ENCODE measurements at regions not wholly inside any gene's neighbourhood (a gene's known extent, or its start where the extent isn't known, plus 50 kb on each side); places are given as distances from the start of the nearest gene placed in this dataset.

DNA sequence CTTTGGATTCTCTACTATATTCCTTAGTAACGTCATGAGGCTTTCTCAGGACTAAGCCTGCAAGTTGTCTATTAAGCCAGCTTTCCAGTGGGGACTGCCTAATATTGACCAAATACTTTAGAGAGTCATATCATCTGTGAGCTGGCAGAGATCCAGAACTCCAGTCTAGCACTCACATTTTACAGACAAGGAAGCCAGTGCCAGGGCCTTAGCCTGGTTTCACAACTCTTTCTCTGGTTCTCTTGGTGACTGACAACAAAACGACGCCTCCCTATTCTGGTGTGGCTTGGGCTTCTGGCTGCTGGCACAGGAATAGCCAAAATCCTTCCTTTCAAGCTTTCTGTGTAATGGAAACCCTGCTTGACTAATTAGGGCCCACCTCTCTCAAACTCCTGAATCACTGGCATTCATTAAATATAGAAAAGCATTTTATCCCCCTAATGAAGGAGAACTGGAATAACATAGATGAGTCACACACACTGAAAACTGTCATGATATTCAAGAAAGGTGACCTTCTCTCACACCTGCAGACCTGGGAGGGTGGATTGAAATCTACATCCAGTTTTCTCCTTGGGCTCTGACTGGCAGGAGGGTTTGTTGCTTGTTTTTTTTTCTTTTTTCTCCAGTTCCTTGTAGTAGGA is 75.2 kb upstream of the UBL3 start (continued):
- TF ChIP-seq, protein P1, sequence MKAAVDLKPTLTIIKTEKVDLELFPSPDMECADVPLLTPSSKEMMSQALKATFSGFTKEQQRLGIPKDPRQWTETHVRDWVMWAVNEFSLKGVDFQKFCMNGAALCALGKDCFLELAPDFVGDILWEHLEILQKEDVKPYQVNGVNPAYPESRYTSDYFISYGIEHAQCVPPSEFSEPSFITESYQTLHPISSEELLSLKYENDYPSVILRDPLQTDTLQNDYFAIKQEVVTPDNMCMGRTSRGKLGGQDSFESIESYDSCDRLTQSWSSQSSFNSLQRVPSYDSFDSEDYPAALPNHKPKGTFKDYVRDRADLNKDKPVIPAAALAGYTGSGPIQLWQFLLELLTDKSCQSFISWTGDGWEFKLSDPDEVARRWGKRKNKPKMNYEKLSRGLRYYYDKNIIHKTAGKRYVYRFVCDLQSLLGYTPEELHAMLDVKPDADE (IDR thresholded peaks at IDR 0.05) = no peak
- TF ChIP-seq ZNF114 (CRISPR knock-in tag; IDR thresholded peaks at IDR 0.05) (no peak), POLR2AphosphoS5 (IDR thresholded peaks at IDR 0.05; ENCODE audit: low read depth) (no peak), JUNB (IDR thresholded peaks at IDR 0.05; ENCODE audit: unreplicated experiment) (no peak), REST (IDR thresholded peaks at IDR 0.05; ENCODE audit: unreplicated experiment) (no peak)

- no peak overlapping the region for H3K27ac ChIP-seq (ENCODE audit: low read depth)
- Mint-ChIP-seq H3K27ac (no peak overlapping the region), H3K9me3 (no peaks in the 10 kb centered on the region), H3K27me3 (ENCODE audit: insufficient read depth, low read depth, poor library complexity) (peaks cover 7% of the 10 kb centered on the region), H3K36me3 (ENCODE audit: low read depth) (no peaks in the 10 kb centered on the region), H3K4me3 (no peak overlapping the region; the same call in 2 of the 3 replicates), H3K4me1 (peaks cover 14% of the 10 kb centered on the region)
- H3K36me3 ChIP-seq (ENCODE audit: insufficient read depth) = no peaks in the 10 kb centered on the region
- DNase-seq (ENCODE audit: low spot score) = no peak
- H3K79me2 ChIP-seq (replicated peaks; ENCODE audit: insufficient read depth) = no peaks in the 10 kb centered on the region
- H3K9me2 ChIP-seq (ENCODE audit: insufficient read depth) = peaks cover 4% of the 10 kb centered on the region; the same call in 1 of the 2 replicates
- no peak for TF ChIP-seq NANOG (IDR thresholded peaks at IDR 0.05; ENCODE audit: borderline replicate concordance)
- TF ChIP-seq, protein P2, sequence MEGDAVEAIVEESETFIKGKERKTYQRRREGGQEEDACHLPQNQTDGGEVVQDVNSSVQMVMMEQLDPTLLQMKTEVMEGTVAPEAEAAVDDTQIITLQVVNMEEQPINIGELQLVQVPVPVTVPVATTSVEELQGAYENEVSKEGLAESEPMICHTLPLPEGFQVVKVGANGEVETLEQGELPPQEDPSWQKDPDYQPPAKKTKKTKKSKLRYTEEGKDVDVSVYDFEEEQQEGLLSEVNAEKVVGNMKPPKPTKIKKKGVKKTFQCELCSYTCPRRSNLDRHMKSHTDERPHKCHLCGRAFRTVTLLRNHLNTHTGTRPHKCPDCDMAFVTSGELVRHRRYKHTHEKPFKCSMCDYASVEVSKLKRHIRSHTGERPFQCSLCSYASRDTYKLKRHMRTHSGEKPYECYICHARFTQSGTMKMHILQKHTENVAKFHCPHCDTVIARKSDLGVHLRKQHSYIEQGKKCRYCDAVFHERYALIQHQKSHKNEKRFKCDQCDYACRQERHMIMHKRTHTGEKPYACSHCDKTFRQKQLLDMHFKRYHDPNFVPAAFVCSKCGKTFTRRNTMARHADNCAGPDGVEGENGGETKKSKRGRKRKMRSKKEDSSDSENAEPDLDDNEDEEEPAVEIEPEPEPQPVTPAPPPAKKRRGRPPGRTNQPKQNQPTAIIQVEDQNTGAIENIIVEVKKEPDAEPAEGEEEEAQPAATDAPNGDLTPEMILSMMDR (conservative IDR thresholded peaks at IDR 0.05; ENCODE audit: low read depth in 2 of 2) = 0 out of 4 replicates have a peak, but pooled peaks of 1 of the 2 experiments have one; percentile 2
- no peaks in the 10 kb centered on the region for H3F3A ChIP-seq (replicated peaks; ENCODE audit: low read depth)
- peak overlapping the region; percentile 90; the same call in 1 of the 2 replicates for H2AFZ ChIP-seq
- peak; percentile 20; the same call in 2 of the 3 replicates for ATAC-seq
- no peak overlapping the region for H3K4me3 ChIP-seq
- H3K27me3 ChIP-seq (ENCODE audit: insufficient read depth) = no peaks in the 10 kb centered on the region; the same call in 1 of the 2 replicates
- H3K4me2 ChIP-seq = no peak overlapping the region
- H3K4me1 ChIP-seq (ENCODE audit: insufficient read depth) = no peaks in the 10 kb centered on the region; the same call in 1 of the 2 replicates
- H4K20me1 ChIP-seq (replicated peaks; ENCODE audit: insufficient read depth) = no peaks in the 10 kb centered on the region
Measured at GRCh38 chr13:29924482-29925350, 74.3 kb upstream of the UBL3 start.

Data from GM23338 (cell line).